Effector memory CD4-positive, alpha-beta T cell (primary cell): ENCODE measurements at regions not wholly inside any gene's neighbourhood (a gene's known extent, or its start where the extent isn't known, plus 50 kb on each side); places are given as distances from the start of the nearest gene placed in this dataset.

Source experiments
- DNase-seq, 3 donors: peaks; one replicate each; pipeline ENCODE4 v3.0.0-alpha.2; 2020
- H3K27ac ChIP-seq: 2 replicates; pipeline ENCODE4 v1.7.0; 2013; ENCODE audit warnings: mild to moderate bottlenecking, low read length, moderate library complexity; ENCODE audit not compliant: insufficient read depth, poor library complexity, severe bottlenecking
- H3K27me3 ChIP-seq: replicated peaks from 2 replicates; pipeline ENCODE4 v1.7.0; 2013; ENCODE audit warnings: mild to moderate bottlenecking, low read length; ENCODE audit not compliant: insufficient read depth, control insufficient read depth, poor library complexity, severe bottlenecking
- H3K36me3 ChIP-seq: 2 replicates; pipeline ENCODE4 v1.7.0; 2013; ENCODE audit warnings: mild to moderate bottlenecking, low read length, moderate library complexity; ENCODE audit not compliant: control insufficient read depth, insufficient read depth
- H3K4me1 ChIP-seq: 2 replicates; pipeline ENCODE4 v1.7.0; 2013; ENCODE audit warnings: low read length, mild to moderate bottlenecking; ENCODE audit not compliant: control insufficient read depth, insufficient read depth, poor library complexity, severe bottlenecking
- H3K4me3 ChIP-seq: 2 replicates; pipeline ENCODE4 v1.7.0; 2013; ENCODE audit warnings: low read length, low read depth, mild to moderate bottlenecking; ENCODE audit not compliant: insufficient read depth, poor library complexity, severe bottlenecking
- H3K9me3 ChIP-seq: 2 replicates; pipeline ENCODE4 v1.7.0; 2013; ENCODE audit warnings: mild to moderate bottlenecking, low read length, moderate library complexity; ENCODE audit not compliant: control insufficient read depth

GRCh38 chr17:14739656-14740431, 439.0 kb downstream of the HS3ST3B1 start:
- no peaks in the 10 kb centered on the region for H3K27me3 ChIP-seq
- no peak overlapping the region for H3K4me3 ChIP-seq
- no peaks in the 10 kb centered on the region for H3K36me3 ChIP-seq
- H3K9me3 ChIP-seq: no peaks in the 10 kb centered on the region
- no peak for DNase-seq
- H3K4me1 ChIP-seq: no peaks in the 10 kb centered on the region
- no peak overlapping the region for H3K27ac ChIP-seq

DNA sequence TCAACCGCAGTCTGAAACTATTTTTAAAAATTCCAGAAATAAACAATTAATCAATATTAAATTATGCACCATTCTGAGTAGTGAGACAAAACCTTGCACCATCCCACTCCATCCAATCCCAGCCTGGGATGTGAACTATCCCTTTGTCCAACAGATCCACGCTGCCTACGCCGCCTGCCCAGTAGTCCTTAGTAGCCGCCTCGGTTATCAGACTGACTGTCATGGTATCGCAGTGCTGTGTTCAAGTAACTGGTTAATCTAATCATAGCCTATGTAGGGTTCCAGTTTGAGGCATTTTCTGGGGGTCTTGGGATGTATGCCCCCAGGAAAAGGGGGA, 437.7 kb downstream of the HS3ST3B1 start:
- Histone ChIP-seq H3K4me1 (no peaks in the 10 kb centered on the region), H3K9me3 (no peaks in the 10 kb centered on the region), H3K36me3 (no peaks in the 10 kb centered on the region), H3K27me3 (no peaks in the 10 kb centered on the region), H3K4me3 (no peak overlapping the region), H3K27ac (no peak overlapping the region)
- no peak for DNase-seq

- no peak for DNase-seq
- H3K9me3 ChIP-seq: no peaks in the 10 kb centered on the region
- H3K4me3 ChIP-seq: no peak overlapping the region
- H3K36me3 ChIP-seq: no peaks in the 10 kb centered on the region
- no peaks in the 10 kb centered on the region for H3K27me3 ChIP-seq
- H3K27ac ChIP-seq: no peak overlapping the region
- no peaks in the 10 kb centered on the region for H3K4me1 ChIP-seq
Observed at GRCh38 chr17:14737984-14738651, 437.2 kb downstream of the HS3ST3B1 start.

GRCh38 chr17:14736631-14737030, 435.8 kb downstream of the HS3ST3B1 start:
- Histone ChIP-seq H3K9me3 (no peaks in the 10 kb centered on the region), H3K27me3 (no peaks in the 10 kb centered on the region), H3K36me3 (no peaks in the 10 kb centered on the region), H3K4me3 (no peak overlapping the region), H3K4me1 (no peaks in the 10 kb centered on the region), H3K27ac (no peak overlapping the region)
- no peak for DNase-seq

DNA sequence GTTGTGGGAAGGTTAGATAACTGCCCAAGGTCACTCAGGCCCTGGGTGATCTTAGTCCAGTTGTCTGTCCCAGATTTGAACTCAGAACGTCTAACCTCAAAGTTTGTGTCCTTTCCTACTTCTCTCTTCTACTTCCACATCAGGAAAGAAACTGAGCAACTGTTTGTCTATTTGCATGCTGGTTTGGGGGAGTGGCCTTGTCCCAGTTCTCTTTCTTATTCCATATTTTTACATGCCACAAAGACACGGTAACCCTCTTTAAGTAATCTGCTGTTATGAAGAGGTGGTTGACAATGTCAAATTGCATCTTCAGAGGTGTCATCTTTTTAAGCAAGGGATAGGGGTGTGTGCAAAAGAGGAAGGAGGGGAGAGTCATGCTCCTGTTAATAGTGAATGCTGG, 432.5 kb downstream of the HS3ST3B1 start:
- Histone ChIP-seq H3K4me1 (no peaks in the 10 kb centered on the region), H3K27ac (no peak overlapping the region), H3K36me3 (no peaks in the 10 kb centered on the region), H3K4me3 (no peak overlapping the region), H3K27me3 (no peaks in the 10 kb centered on the region), H3K9me3 (no peaks in the 10 kb centered on the region)
- no peak for DNase-seq

DNA sequence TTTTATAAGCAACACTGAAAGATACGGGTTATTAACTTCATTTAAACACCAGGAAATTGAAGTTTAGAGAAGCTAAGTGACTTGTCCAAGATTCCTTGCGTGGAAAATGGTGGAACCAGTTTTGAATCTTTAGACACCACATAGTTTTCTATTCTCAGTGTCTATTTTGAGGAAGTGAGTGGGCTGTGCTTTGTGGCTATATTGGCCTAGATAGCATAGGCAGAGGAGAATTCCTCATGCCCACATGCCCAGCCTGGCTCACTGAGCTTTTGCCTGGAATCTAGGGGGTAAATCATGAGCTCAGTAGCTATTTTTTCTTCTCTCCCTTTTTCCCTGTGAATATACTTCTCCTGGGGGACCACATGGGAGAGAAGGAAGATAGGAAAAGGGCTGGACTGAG, 431.3 kb downstream of the HS3ST3B1 start:
- H3K4me3 ChIP-seq: no peak overlapping the region
- no peaks in the 10 kb centered on the region for H3K4me1 ChIP-seq
- H3K27me3 ChIP-seq: no peaks in the 10 kb centered on the region
- H3K36me3 ChIP-seq: no peaks in the 10 kb centered on the region
- DNase-seq: no peak
- H3K9me3 ChIP-seq: no peaks in the 10 kb centered on the region
- H3K27ac ChIP-seq: no peak overlapping the region

DNA sequence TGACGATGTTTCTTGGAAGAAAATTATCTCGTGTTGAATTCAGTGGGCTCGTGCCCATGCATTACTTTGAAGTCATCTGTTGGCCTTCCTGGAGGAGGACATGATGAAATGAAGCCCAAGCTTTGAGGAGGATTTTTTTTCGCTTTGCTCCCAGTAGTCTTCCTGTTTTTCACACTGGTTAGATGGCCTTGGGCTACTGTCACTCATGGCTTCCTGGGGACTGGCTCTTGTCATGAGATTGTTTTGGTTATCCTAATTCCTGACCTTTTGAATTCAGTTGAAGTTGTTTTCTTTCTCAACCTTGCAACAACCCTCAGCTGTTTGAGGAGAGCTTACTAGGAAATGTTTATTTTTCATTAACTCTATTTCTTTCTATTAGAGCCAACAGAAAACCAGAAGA, 430.7 kb downstream of the HS3ST3B1 start:
- no peak for DNase-seq
- no peak overlapping the region for H3K27ac ChIP-seq
- no peaks in the 10 kb centered on the region for H3K27me3 ChIP-seq
- H3K36me3 ChIP-seq: no peaks in the 10 kb centered on the region
- H3K4me1 ChIP-seq: no peaks in the 10 kb centered on the region
- no peaks in the 10 kb centered on the region for H3K9me3 ChIP-seq
- H3K4me3 ChIP-seq: no peak overlapping the region

GRCh38 chr17:14730821-14731220, 429.9 kb downstream of the HS3ST3B1 start:
- H3K27ac ChIP-seq: no peak overlapping the region
- H3K4me1 ChIP-seq: no peaks in the 10 kb centered on the region
- no peaks in the 10 kb centered on the region for H3K36me3 ChIP-seq

GRCh38 chr17:14725729-14726128, 424.8 kb downstream of the HS3ST3B1 start:
- Histone ChIP-seq H3K36me3 (no peaks in the 10 kb centered on the region), H3K4me1 (no peaks in the 10 kb centered on the region), H3K9me3 (no peaks in the 10 kb centered on the region), H3K27me3 (no peaks in the 10 kb centered on the region), H3K27ac (no peak overlapping the region), H3K4me3 (no peak overlapping the region)
- DNase-seq: no peak

More at GRCh38 chr17:14730821-14731220, 429.9 kb downstream of the HS3ST3B1 start:
- Histone ChIP-seq H3K4me3 (no peak overlapping the region), H3K9me3 (no peaks in the 10 kb centered on the region), H3K27me3 (no peaks in the 10 kb centered on the region)
- no peak for DNase-seq

- Histone ChIP-seq H3K4me1 (no peaks in the 10 kb centered on the region), H3K9me3 (no peaks in the 10 kb centered on the region), H3K36me3 (no peaks in the 10 kb centered on the region), H3K4me3 (no peak overlapping the region), H3K27ac (no peak overlapping the region), H3K27me3 (no peaks in the 10 kb centered on the region)
- no peak for DNase-seq
Observed at GRCh38 chr17:14724770-14725169, 423.9 kb downstream of the HS3ST3B1 start.
